Smooth muscle cell (in vitro differentiated cells): ENCODE measurements at regions not wholly inside any gene's neighbourhood (a gene's known extent, or its start where the extent isn't known, plus 50 kb on each side); places are given as distances from the start of the nearest gene placed in this dataset.
A peak's percentile ranks its signal among the peaks of the same experiment; 100 is the strongest.

ENCODE experiments used
- DNase-seq: peaks from one replicate; lab custom pipeline; 2025; ENCODE audit not compliant: unreplicated experiment; lab: John Stamatoyannopoulos, UW
- H2AFZ ChIP-seq: fragments of 200-600 bp; sonication (generic); 2 replicates; pipeline ENCODE4 v1.6.0; 2016; ENCODE audit warnings: antibody characterized with exemption, low read depth, mild to moderate bottlenecking
- H3F3A ChIP-seq: fragments of 200-600 bp; sonication (generic); 2 replicates; pipeline ENCODE4 v1.6.0; 2017; ENCODE audit warnings: antibody characterized with exemption, low read depth
- H3K27ac ChIP-seq: fragments of 200-600 bp; sonication (generic); 2 replicates; pipeline ENCODE4 v1.5.1; 2016; ENCODE audit warnings: low read depth, mild to moderate bottlenecking
- H3K27me3 ChIP-seq: fragments of 200-600 bp; sonication (generic); 2 replicates; pipeline ENCODE4 v1.6.1; 2016; ENCODE audit warnings: low read depth, mild to moderate bottlenecking
- H3K36me3 ChIP-seq: fragments of 200-600 bp; sonication (generic); 2 replicates; pipeline ENCODE4 v1.5.1; 2016; ENCODE audit warnings: low read depth
- H3K4me1 ChIP-seq: fragments of 200-600 bp; sonication (generic); 2 replicates; pipeline ENCODE4 v1.5.1; 2016; ENCODE audit warnings: low read depth
- H3K4me2 ChIP-seq: fragments of 200-600 bp; sonication (generic); 2 replicates; pipeline ENCODE4 v1.6.0; 2016; ENCODE audit warnings: mild to moderate bottlenecking
- H3K4me3 ChIP-seq: fragments of 200-600 bp; sonication (generic); 2 replicates; pipeline ENCODE4 v1.5.1; 2016; ENCODE audit warnings: mild to moderate bottlenecking
- H3K79me2 ChIP-seq: fragments of 200-600 bp; sonication (generic); 2 replicates; pipeline ENCODE4 v1.6.0; 2016; ENCODE audit warnings: low read depth, mild to moderate bottlenecking
- H3K9ac ChIP-seq: fragments of 200-600 bp; sonication (generic); 2 replicates; pipeline ENCODE4 v1.6.0; 2016; ENCODE audit warnings: low read depth
- H3K9me3 ChIP-seq: fragments of 200-600 bp; sonication (generic); replicated peaks from 2 replicates; pipeline ENCODE4 v1.5.1; 2016; ENCODE audit warnings: low read depth
- H4K20me1 ChIP-seq: fragments of 200-600 bp; sonication (generic); 2 replicates; pipeline ENCODE4 v1.6.0; 2016; ENCODE audit warnings: low read depth
- WGBS: methylation state at CpG from one replicate; pipeline ENCODE4 v1.1.7; 2016; ENCODE audit warnings: low lambda C conversion rate; 5-methylcytosine and 5-hydroxymethylcytosine counted together
- TF ChIP-seq, protein P1 (sequence below): fragments of 200-600 bp; sonication (generic); IDR thresholded peaks from 2 replicates; pipeline ENCODE4 v1.5.1; 2017; ENCODE audit warnings: borderline replicate concordance, mild to moderate bottlenecking, antibody characterized with exemption; ENCODE audit not compliant: insufficient read depth, poor library complexity, severe bottlenecking

- Histone ChIP-seq H3K27me3 (no peaks in the 10 kb centered on the region), H3K9me3 (no peaks in the 10 kb centered on the region), H3K36me3 (no peaks in the 10 kb centered on the region), H3K27ac (peak overlapping the region; percentile 20), H2AFZ (no peak overlapping the region), H4K20me1 (no peaks in the 10 kb centered on the region), H3K79me2 (no peaks in the 10 kb centered on the region), H3F3A (no peaks in the 10 kb centered on the region), H3K4me1 (no peaks in the 10 kb centered on the region), H3K4me2 (no peak overlapping the region), H3K4me3 (no peak overlapping the region), H3K9ac (no peak overlapping the region)
- DNase-seq = no peak
- WGBS = 55% methylated on average over 5 of the region's 5 CpGs
- TF ChIP-seq, protein P1, sequence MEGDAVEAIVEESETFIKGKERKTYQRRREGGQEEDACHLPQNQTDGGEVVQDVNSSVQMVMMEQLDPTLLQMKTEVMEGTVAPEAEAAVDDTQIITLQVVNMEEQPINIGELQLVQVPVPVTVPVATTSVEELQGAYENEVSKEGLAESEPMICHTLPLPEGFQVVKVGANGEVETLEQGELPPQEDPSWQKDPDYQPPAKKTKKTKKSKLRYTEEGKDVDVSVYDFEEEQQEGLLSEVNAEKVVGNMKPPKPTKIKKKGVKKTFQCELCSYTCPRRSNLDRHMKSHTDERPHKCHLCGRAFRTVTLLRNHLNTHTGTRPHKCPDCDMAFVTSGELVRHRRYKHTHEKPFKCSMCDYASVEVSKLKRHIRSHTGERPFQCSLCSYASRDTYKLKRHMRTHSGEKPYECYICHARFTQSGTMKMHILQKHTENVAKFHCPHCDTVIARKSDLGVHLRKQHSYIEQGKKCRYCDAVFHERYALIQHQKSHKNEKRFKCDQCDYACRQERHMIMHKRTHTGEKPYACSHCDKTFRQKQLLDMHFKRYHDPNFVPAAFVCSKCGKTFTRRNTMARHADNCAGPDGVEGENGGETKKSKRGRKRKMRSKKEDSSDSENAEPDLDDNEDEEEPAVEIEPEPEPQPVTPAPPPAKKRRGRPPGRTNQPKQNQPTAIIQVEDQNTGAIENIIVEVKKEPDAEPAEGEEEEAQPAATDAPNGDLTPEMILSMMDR = no peak
These were observed 868.8 kb downstream of the EPHA4 start for GRCh38 chr2:220703279-220703678.

- Histone ChIP-seq H3K9me3 (no peaks in the 10 kb centered on the region), H3K27ac (no peak overlapping the region), H3K27me3 (no peaks in the 10 kb centered on the region), H3K36me3 (no peaks in the 10 kb centered on the region), H3F3A (no peaks in the 10 kb centered on the region), H3K4me1 (peaks cover 3% of the 10 kb centered on the region), H3K4me3 (no peak overlapping the region), H2AFZ (no peak overlapping the region), H4K20me1 (no peaks in the 10 kb centered on the region), H3K9ac (no peak overlapping the region), H3K4me2 (no peak overlapping the region), H3K79me2 (no peaks in the 10 kb centered on the region)
- 97% methylated on average over 4 of the region's 4 CpGs for WGBS
- TF ChIP-seq, protein P1 = no peak
- no peak for DNase-seq
These were observed 868.0 kb downstream of the EPHA4 start for GRCh38 chr2:220704081-220704480.

- Histone ChIP-seq H3K27ac (no peak overlapping the region), H3K4me2 (no peak overlapping the region), H3K4me3 (no peak overlapping the region), H3K36me3 (no peaks in the 10 kb centered on the region), H4K20me1 (no peaks in the 10 kb centered on the region), H3K4me1 (peaks cover 10% of the 10 kb centered on the region), H3K27me3 (no peaks in the 10 kb centered on the region), H3F3A (no peaks in the 10 kb centered on the region), H2AFZ (no peak overlapping the region), H3K79me2 (no peaks in the 10 kb centered on the region), H3K9ac (no peak overlapping the region), H3K9me3 (no peaks in the 10 kb centered on the region)
- TF ChIP-seq, protein P1 = no peak
- 80% methylated on average over 5 of the region's 5 CpGs for WGBS
- no peak for DNase-seq
These were observed 867.3 kb downstream of the EPHA4 start for GRCh38 chr2:220704810-220705209.

DNA sequence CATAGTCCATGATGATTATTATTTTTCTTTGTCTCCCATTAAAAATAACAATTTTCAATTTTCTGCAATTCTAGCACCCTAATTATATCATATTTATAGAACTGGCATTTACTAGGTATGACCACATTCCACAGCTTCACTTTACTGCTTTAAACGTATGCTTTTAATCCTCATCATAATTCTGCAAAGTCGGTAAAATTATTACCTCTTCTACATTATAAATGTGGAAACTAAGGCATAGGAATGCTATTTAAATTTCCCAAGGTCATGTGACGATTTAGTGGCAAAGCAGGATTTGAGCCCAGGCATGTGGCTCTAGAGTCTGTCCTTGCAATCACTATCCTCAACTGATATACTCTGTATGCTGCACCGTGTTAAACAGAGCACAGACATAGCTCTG lies 866.4 kb downstream of the EPHA4 start:
- no peak overlapping the region for H3K4me3 ChIP-seq
- H3F3A ChIP-seq = no peaks in the 10 kb centered on the region
- no peak overlapping the region for H3K4me2 ChIP-seq
- H3K27ac ChIP-seq = no peak overlapping the region
- H3K79me2 ChIP-seq = no peaks in the 10 kb centered on the region
- no peak overlapping the region for H3K9ac ChIP-seq
- DNase-seq = no peak
- TF ChIP-seq, protein P1 = no peak
- no peaks in the 10 kb centered on the region for H3K27me3 ChIP-seq
- no peaks in the 10 kb centered on the region for H3K36me3 ChIP-seq
- 90% methylated on average over 4 of the region's 4 CpGs for WGBS
- H3K9me3 ChIP-seq = no peaks in the 10 kb centered on the region
- no peaks in the 10 kb centered on the region for H4K20me1 ChIP-seq
- peaks cover 10% of the 10 kb centered on the region for H3K4me1 ChIP-seq
- H2AFZ ChIP-seq = no peak overlapping the region
